ENCODE measurements at regions not wholly inside any gene's neighbourhood (a gene's known extent, or its start where the extent isn't known, plus 50 kb on each side); places are given as distances from the start of the nearest gene placed in this dataset.

GRCh38 chr10:56095506-56096225 is 265.4 kb downstream of the ZWINT start:
- TF ChIP-seq FOXM1 (IDR thresholded peaks at IDR 0.05; ENCODE audit: borderline replicate concordance) (no peak), BHLHE40 (IDR thresholded peaks at IDR 0.05; ENCODE audit: borderline replicate concordance) (no peak), SUZ12 (IDR thresholded peaks at IDR 0.05) (no peak)
- TF ChIP-seq, protein P1, sequence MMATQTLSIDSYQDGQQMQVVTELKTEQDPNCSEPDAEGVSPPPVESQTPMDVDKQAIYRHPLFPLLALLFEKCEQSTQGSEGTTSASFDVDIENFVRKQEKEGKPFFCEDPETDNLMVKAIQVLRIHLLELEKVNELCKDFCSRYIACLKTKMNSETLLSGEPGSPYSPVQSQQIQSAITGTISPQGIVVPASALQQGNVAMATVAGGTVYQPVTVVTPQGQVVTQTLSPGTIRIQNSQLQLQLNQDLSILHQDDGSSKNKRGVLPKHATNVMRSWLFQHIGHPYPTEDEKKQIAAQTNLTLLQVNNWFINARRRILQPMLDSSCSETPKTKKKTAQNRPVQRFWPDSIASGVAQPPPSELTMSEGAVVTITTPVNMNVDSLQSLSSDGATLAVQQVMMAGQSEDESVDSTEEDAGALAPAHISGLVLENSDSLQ (IDR thresholded peaks at IDR 0.05) = no peak
